ENCODE measurements at regions not wholly inside any gene's neighbourhood (a gene's known extent, or its start where the extent isn't known, plus 50 kb on each side); places are given as distances from the start of the nearest gene placed in this dataset.

- no peak overlapping the region for H3K27ac ChIP-seq
- H3K36me3 ChIP-seq: no peaks in the 10 kb centered on the region
- no peak for DNase-seq (ENCODE audit: low spot score in 2 of 2)
- H3K27me3 ChIP-seq: no peaks in the 10 kb centered on the region
- TF ChIP-seq POLR2A (IDR thresholded peaks at IDR 0.05) (no peak), EP300 (IDR thresholded peaks at IDR 0.05) (no peak)
- TF ChIP-seq, protein P1, sequence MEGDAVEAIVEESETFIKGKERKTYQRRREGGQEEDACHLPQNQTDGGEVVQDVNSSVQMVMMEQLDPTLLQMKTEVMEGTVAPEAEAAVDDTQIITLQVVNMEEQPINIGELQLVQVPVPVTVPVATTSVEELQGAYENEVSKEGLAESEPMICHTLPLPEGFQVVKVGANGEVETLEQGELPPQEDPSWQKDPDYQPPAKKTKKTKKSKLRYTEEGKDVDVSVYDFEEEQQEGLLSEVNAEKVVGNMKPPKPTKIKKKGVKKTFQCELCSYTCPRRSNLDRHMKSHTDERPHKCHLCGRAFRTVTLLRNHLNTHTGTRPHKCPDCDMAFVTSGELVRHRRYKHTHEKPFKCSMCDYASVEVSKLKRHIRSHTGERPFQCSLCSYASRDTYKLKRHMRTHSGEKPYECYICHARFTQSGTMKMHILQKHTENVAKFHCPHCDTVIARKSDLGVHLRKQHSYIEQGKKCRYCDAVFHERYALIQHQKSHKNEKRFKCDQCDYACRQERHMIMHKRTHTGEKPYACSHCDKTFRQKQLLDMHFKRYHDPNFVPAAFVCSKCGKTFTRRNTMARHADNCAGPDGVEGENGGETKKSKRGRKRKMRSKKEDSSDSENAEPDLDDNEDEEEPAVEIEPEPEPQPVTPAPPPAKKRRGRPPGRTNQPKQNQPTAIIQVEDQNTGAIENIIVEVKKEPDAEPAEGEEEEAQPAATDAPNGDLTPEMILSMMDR (IDR thresholded peaks at IDR 0.05): no peak
- WGBS, 2 donors: 75 to 77% methylated on average over 5 of the region's 5 CpGs
- no peak overlapping the region for H3K4me3 ChIP-seq
- H3K4me1 ChIP-seq: no peaks in the 10 kb centered on the region
- no peaks in the 10 kb centered on the region for H3K9me3 ChIP-seq
Measured at GRCh38 chr11:126124231-126124661, 61.6 kb upstream of the CDON start.

- H3K4me3 ChIP-seq: no peak overlapping the region
- H3K27me3 ChIP-seq: no peaks in the 10 kb centered on the region
- H3K9me3 ChIP-seq: no peaks in the 10 kb centered on the region
- 44 to 55% methylated on average over 2 of the region's 2 CpGs for WGBS, 2 donors
- peak overlapping the region in 1 of 4 donors; percentile 62 for H3K27ac ChIP-seq
- no peaks in the 10 kb centered on the region for H3K36me3 ChIP-seq
- DNase-seq (ENCODE audit: low spot score in 2 of 2): no peak
- H3K4me1 ChIP-seq: no peaks in the 10 kb centered on the region
- TF ChIP-seq EP300 (IDR thresholded peaks at IDR 0.05): no peak
- TF ChIP-seq, protein P1 (IDR thresholded peaks at IDR 0.05): no peak
- no peak for TF ChIP-seq POLR2A (IDR thresholded peaks at IDR 0.05)
Measured at GRCh38 chr11:126123686-126124085, 61.0 kb upstream of the CDON start.

DNA sequence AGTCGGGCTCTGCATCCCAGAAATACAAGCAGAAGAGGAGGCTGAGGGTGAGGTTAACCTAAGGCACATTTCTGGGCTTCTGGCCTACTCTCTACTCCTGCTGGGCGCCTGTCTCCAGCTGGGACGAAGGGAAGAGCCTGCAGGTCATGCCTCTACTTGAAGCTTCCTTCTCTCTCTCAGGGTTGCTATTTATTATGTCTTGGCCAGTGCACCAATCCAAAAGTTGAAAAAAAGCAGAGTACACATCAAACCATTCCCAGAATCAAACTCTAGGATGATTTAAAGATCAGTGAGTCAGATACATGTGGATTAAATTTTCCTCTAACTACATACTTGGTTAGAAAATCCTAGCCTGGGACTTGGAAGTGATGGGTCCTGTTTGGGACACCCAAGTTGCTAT, 60.2 kb upstream of the CDON start:
- Histone ChIP-seq H3K36me3 (no peaks in the 10 kb centered on the region), H3K27me3 (no peaks in the 10 kb centered on the region), H3K27ac (peak overlapping the region in 2 of 4 donors; percentile 30 to 62), H3K4me1 (no peaks in the 10 kb centered on the region), H3K9me3 (no peaks in the 10 kb centered on the region), H3K4me3 (no peak overlapping the region)
- 52 to 58% methylated on average over 3 of the region's 3 CpGs for WGBS, 2 donors
- no peak for DNase-seq (ENCODE audit: low spot score in 2 of 2)
- TF ChIP-seq EP300 (IDR thresholded peaks at IDR 0.05) (no peak), POLR2A (IDR thresholded peaks at IDR 0.05) (no peak)
- TF ChIP-seq, protein P1 (IDR thresholded peaks at IDR 0.05): no peak

DNA sequence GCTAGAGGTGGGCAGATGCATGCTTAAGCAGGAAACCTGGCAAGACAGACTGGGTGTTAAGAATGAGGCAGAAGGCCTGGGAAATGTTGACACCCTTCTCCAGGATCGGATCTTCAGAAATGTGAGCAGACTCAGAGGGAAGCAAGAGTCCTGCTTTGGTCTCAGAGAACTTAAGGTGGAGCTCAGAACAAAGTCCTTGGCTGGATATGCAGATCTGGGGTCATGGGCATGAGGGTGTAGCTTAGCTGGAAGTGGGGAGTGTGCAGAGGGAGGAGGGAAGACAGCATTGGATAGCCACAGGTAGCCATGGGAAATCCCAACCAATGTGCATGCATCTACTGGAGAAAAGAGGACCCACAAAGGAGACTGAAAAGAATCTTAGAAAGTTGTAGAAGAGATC, 58.6 kb upstream of the CDON start:
- H3K27me3 ChIP-seq: no peaks in the 10 kb centered on the region
- H3K9me3 ChIP-seq: no peaks in the 10 kb centered on the region
- H3K4me1 ChIP-seq: peaks cover 0 to 4% (median 1%) of the 10 kb centered on the region in 4 donors
- TF ChIP-seq POLR2A (IDR thresholded peaks at IDR 0.05) (no peak), EP300 (IDR thresholded peaks at IDR 0.05) (no peak)
- TF ChIP-seq, protein P1 (IDR thresholded peaks at IDR 0.05): no peak
- 65 to 81% methylated on average over 1 of the region's 1 CpG for WGBS, 2 donors
- DNase-seq (ENCODE audit: low spot score in 2 of 2): no peak
- no peak overlapping the region for H3K27ac ChIP-seq
- H3K36me3 ChIP-seq: no peaks in the 10 kb centered on the region
- no peak overlapping the region for H3K4me3 ChIP-seq

DNA sequence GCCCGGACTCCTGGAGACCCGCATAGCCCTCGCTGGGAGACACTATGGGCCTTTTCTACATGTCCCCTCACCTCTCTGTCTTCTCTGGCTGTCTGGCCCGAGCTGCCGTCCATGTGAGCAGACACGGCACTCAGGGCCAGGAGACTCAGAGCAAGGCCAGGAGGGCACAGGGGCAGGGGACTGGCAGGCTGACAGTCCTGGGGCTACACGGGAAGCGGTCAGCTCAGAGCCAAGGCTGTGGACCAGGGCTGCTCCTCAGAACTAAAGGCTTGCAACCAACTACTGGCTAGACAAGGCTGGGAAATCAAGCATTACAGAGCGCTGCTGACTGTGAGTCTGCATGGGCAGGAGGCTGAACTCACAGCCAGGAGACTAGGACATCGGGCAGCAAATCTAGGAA, 56.1 kb upstream of the CDON start:
- H3K4me1 ChIP-seq: peaks cover 0 to 29% (median 26%) of the 10 kb centered on the region in 4 donors
- H3K27me3 ChIP-seq: no peaks in the 10 kb centered on the region
- no peak for DNase-seq (ENCODE audit: low spot score in 2 of 2)
- H3K9me3 ChIP-seq: no peaks in the 10 kb centered on the region
- 87 to 93% methylated on average over 10 of the region's 10 CpGs for WGBS, 2 donors
- H3K4me3 ChIP-seq: no peak overlapping the region
- H3K36me3 ChIP-seq: no peaks in the 10 kb centered on the region
- TF ChIP-seq, protein P1 (IDR thresholded peaks at IDR 0.05): no peak
- no peak for TF ChIP-seq EP300 (IDR thresholded peaks at IDR 0.05)
- no peak for TF ChIP-seq POLR2A (IDR thresholded peaks at IDR 0.05)
- no peak overlapping the region for H3K27ac ChIP-seq
